Skeletal muscle cell (primary cell): ENCODE measurements at regions not wholly inside any gene's neighbourhood (a gene's known extent, or its start where the extent isn't known, plus 50 kb on each side); places are given as distances from the start of the nearest gene placed in this dataset.
A peak's percentile ranks its signal among the peaks of the same experiment; 100 is the strongest.

Source experiments
- DNase-seq: peaks from one replicate; pipeline ENCODE4 v3.0.0-alpha.2; 2010; ENCODE audit warnings: low read depth
- H3K4me3 ChIP-seq: 2 replicates; pipeline ENCODE4 v1.5.1; 2011; ENCODE audit warnings: low read depth, mild to moderate bottlenecking, control low read depth, low read length, moderate library complexity

GRCh38 chr17:63120406-63120805, 154.4 kb downstream of the TANC2 start:
- H3K4me3 ChIP-seq = no peak overlapping the region
- DNase-seq = no peak

- no peak overlapping the region for H3K4me3 ChIP-seq
- no peak for DNase-seq
These were observed 158.5 kb downstream of the TANC2 start for GRCh38 chr17:63124536-63124935.

- no peak overlapping the region for H3K4me3 ChIP-seq
- no peak for DNase-seq
These were observed 158.9 kb downstream of the TANC2 start for GRCh38 chr17:63124958-63125357.

- no peak overlapping the region for H3K4me3 ChIP-seq
- DNase-seq = no peak
These were observed 160.0 kb downstream of the TANC2 start for GRCh38 chr17:63125987-63126386.

GRCh38 chr17:63126607-63127006, 160.6 kb downstream of the TANC2 start:
- no peak for DNase-seq

GRCh38 chr17:63132459-63132911, 166.4 kb downstream of the TANC2 start:
- no peak for DNase-seq
- no peak overlapping the region for H3K4me3 ChIP-seq

More at GRCh38 chr17:63126607-63127006, 160.6 kb downstream of the TANC2 start:
- no peak overlapping the region for H3K4me3 ChIP-seq

- no peak for DNase-seq
- H3K4me3 ChIP-seq = no peak overlapping the region
These were observed 167.5 kb downstream of the TANC2 start for GRCh38 chr17:63133491-63133890.

GRCh38 chr17:63134867-63135266, 168.8 kb downstream of the TANC2 start:
- DNase-seq = no peak
- no peak overlapping the region for H3K4me3 ChIP-seq

GRCh38 chr17:63136369-63137012, 170.5 kb downstream of the TANC2 start:
- H3K4me3 ChIP-seq = no peak overlapping the region
- no peak for DNase-seq

- DNase-seq = no peak
- no peak overlapping the region for H3K4me3 ChIP-seq
These were observed 171.1 kb downstream of the TANC2 start for GRCh38 chr17:63137163-63137562.

- H3K4me3 ChIP-seq = no peak overlapping the region
- no peak for DNase-seq
These were observed 172.7 kb downstream of the TANC2 start for GRCh38 chr17:63138713-63139112.

GRCh38 chr17:63139356-63139755, 173.3 kb downstream of the TANC2 start:
- no peak for DNase-seq
- H3K4me3 ChIP-seq = no peak overlapping the region

- no peak overlapping the region for H3K4me3 ChIP-seq
- DNase-seq = no peak
These were observed 174.2 kb downstream of the TANC2 start for GRCh38 chr17:63140255-63140654.

GRCh38 chr17:63142836-63143235, 176.8 kb downstream of the TANC2 start:
- H3K4me3 ChIP-seq = no peak overlapping the region
- no peak for DNase-seq

GRCh38 chr17:63150490-63150889, 184.5 kb downstream of the TANC2 start:
- no peak overlapping the region for H3K4me3 ChIP-seq

GRCh38 chr17:63150994-63151464, 185.0 kb downstream of the TANC2 start:
- DNase-seq = peak; percentile 39
- H3K4me3 ChIP-seq = peak overlapping the region; percentile 19

More at GRCh38 chr17:63150490-63150889, 184.5 kb downstream of the TANC2 start:
- DNase-seq = no peak

- peak overlapping the region; percentile 20 for H3K4me3 ChIP-seq
- no peak for DNase-seq
These were observed 186.0 kb downstream of the TANC2 start for GRCh38 chr17:63151941-63152523.

GRCh38 chr17:63153488-63153887, 187.5 kb downstream of the TANC2 start:
- no peak for DNase-seq

GRCh38 chr17:63154586-63155244, 188.7 kb downstream of the TANC2 start:
- H3K4me3 ChIP-seq = no peak overlapping the region
- no peak for DNase-seq

More at GRCh38 chr17:63153488-63153887, 187.5 kb downstream of the TANC2 start:
- no peak overlapping the region for H3K4me3 ChIP-seq

- no peak overlapping the region for H3K4me3 ChIP-seq
- DNase-seq = no peak
These were observed 191.0 kb downstream of the TANC2 start for GRCh38 chr17:63156986-63157385.
